GM12872 (cell line): ENCODE measurements at regions not wholly inside any gene's neighbourhood (a gene's known extent, or its start where the extent isn't known, plus 50 kb on each side); places are given as distances from the start of the nearest gene placed in this dataset.

ENCODE experiments used
- CTCF ChIP-seq: IDR thresholded peaks from 3 replicates; pipeline ENCODE4 v1.5.1; 2011; ENCODE audit warnings: low read depth, mild to moderate bottlenecking, low read length, moderate library complexity; ENCODE audit not compliant: insufficient read depth

- TF ChIP-seq CTCF: no peak
Measured at GRCh38 chr12:13307143-13307816, 110.8 kb downstream of the EMP1 start.

- TF ChIP-seq CTCF: no peak
Measured at GRCh38 chr12:13304924-13305323, 108.4 kb downstream of the EMP1 start.

- TF ChIP-seq CTCF: no peak
Measured at GRCh38 chr12:13299457-13299856, 102.9 kb downstream of the EMP1 start.

- no peak for TF ChIP-seq CTCF
Measured at GRCh38 chr12:13293096-13293495, 96.6 kb downstream of the EMP1 start.

- TF ChIP-seq CTCF: no peak
Measured at GRCh38 chr12:13289653-13290289, 93.2 kb downstream of the EMP1 start.

- TF ChIP-seq CTCF: no peak
Measured at GRCh38 chr12:13288937-13289652, 92.6 kb downstream of the EMP1 start.

GRCh38 chr12:13288501-13288900, 92.0 kb downstream of the EMP1 start:
- TF ChIP-seq CTCF: no peak
